ACC112 (cell line): ENCODE measurements at regions not wholly inside any gene's neighbourhood (a gene's known extent, or its start where the extent isn't known, plus 50 kb on each side); places are given as distances from the start of the nearest gene placed in this dataset.

Experiments used
- H2AFZ ChIP-seq: fragments of 200-600 bp; sonication (generic); one replicate; pipeline ENCODE4 v1.6.0; 2017; ENCODE audit warnings: antibody characterized with exemption, low read length; ENCODE audit not compliant: unreplicated experiment
- H3K27ac ChIP-seq: fragments of 200-600 bp; sonication (generic); 2 replicates; pipeline ENCODE4 v1.5.1; 2014; ENCODE audit warnings: low read depth, mild to moderate bottlenecking, antibody characterized with exemption, low read length, moderate library complexity
- H3K27me3 ChIP-seq: fragments of 200-600 bp; sonication (generic); 2 replicates; pipeline ENCODE4 v1.6.1; 2014; ENCODE audit warnings: mild to moderate bottlenecking, antibody characterized with exemption, low read length, moderate library complexity, mixed read lengths; ENCODE audit not compliant: insufficient read depth
- H3K36me3 ChIP-seq: fragments of 200-600 bp; sonication (generic); 2 replicates; pipeline ENCODE4 v1.6.1; 2016; ENCODE audit warnings: mild to moderate bottlenecking, antibody characterized with exemption, low read length, moderate library complexity, mixed read lengths; ENCODE audit not compliant: insufficient read depth
- H3K4me1 ChIP-seq: fragments of 200-600 bp; sonication (generic); one replicate; pipeline ENCODE4 v1.6.1; 2016; ENCODE audit warnings: low read length, mixed read lengths; ENCODE audit not compliant: insufficient read depth, unreplicated experiment, control insufficient read depth
- H3K4me3 ChIP-seq: fragments of 200-600 bp; sonication (generic); 2 replicates; pipeline ENCODE4 v1.5.1; 2014; ENCODE audit warnings: mild to moderate bottlenecking, low read depth, low read length
- H3K79me2 ChIP-seq: fragments of 200-600 bp; sonication (generic); one replicate; pipeline ENCODE4 v1.6.0; 2016; ENCODE audit warnings: low read length; ENCODE audit not compliant: control insufficient read depth, unreplicated experiment, insufficient read depth

DNA sequence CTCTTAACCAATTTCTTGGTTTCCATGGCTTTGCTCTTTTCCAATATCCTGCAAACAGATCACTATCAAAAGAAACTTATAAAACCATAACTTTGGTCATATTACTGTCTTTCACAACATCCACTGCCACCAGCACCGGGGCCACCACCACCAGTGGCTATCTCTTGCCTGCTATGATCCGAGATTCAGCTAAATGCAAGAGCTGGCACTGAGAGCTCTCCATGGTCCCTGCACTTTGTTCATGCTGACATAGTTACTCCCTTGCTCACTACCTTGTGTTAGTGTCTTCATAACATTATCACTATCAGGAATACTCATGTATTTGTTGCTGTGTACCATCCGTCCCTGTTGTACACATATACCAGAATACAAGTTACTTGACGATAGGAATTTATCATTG lies 299.0 kb downstream of the ETS1 start:
- H3K27ac ChIP-seq, result no peak overlapping the region
- H3K4me3 ChIP-seq, result no peak overlapping the region
- H3K36me3 ChIP-seq, result no peaks in the 10 kb centered on the region
- H3K4me1 ChIP-seq, result peaks cover 11% of the 10 kb centered on the region
- H2AFZ ChIP-seq, result no peak overlapping the region
- no peaks in the 10 kb centered on the region for H3K79me2 ChIP-seq
- H3K27me3 ChIP-seq, result no peaks in the 10 kb centered on the region

GRCh38 chr11:128285321-128285720 lies 302.0 kb downstream of the ETS1 start:
- Histone ChIP-seq H3K4me3 (no peak overlapping the region), H2AFZ (no peak overlapping the region), H3K79me2 (no peaks in the 10 kb centered on the region), H3K27ac (no peak overlapping the region), H3K27me3 (no peaks in the 10 kb centered on the region), H3K36me3 (no peaks in the 10 kb centered on the region), H3K4me1 (peaks cover 9% of the 10 kb centered on the region)

- Histone ChIP-seq H3K4me1 (peaks cover 9% of the 10 kb centered on the region), H3K27me3 (no peaks in the 10 kb centered on the region), H3K79me2 (no peaks in the 10 kb centered on the region), H3K27ac (no peak overlapping the region), H2AFZ (no peak overlapping the region), H3K4me3 (no peak overlapping the region), H3K36me3 (no peaks in the 10 kb centered on the region)
These were observed 302.7 kb downstream of the ETS1 start for GRCh38 chr11:128284634-128285033.

DNA sequence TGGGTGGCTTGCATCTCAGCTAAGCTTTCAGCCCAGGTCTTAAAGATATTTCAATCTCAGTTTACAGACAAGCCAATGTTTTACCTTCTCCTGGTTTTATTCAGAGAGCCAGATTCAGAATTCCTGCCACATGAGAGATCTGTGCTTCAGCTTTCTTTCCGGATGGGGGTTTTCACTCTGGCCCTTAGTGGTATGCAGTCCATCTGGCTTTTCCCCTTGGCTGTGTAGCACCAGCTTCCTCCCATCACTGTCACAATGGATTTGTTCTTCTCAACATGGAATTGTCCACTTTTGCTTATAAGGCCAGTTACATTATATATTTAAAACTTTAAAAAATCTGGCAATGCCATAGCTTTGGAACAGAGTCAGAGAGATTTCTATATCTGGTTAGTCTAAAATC lies 303.9 kb downstream of the ETS1 start:
- H3K27ac ChIP-seq, result no peak overlapping the region
- no peak overlapping the region for H2AFZ ChIP-seq
- H3K36me3 ChIP-seq, result no peaks in the 10 kb centered on the region
- H3K4me1 ChIP-seq, result peaks cover 11% of the 10 kb centered on the region
- H3K4me3 ChIP-seq, result no peak overlapping the region
- no peaks in the 10 kb centered on the region for H3K79me2 ChIP-seq
- H3K27me3 ChIP-seq, result no peaks in the 10 kb centered on the region

DNA sequence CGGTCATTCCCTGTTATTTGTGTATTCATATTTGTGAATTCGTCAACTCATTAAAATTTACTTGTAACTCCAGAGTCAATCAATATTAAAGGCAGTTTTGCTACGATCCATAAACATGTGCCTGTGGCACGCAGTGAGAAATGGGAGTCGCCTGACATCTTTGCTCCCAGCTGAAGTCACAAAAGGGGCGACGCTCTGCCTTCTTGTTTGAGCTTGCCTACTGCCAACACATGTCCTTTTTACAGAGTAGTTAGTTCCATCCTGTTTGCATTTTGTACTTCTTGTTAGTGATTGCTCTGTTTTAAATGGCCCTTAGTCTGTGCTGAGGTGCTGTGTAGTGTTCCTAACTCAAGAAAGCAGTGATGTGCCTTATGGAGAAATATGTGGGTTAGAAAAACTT lies 305.3 kb downstream of the ETS1 start:
- Histone ChIP-seq H2AFZ (no peak overlapping the region), H3K4me3 (no peak overlapping the region), H3K36me3 (no peaks in the 10 kb centered on the region), H3K79me2 (no peaks in the 10 kb centered on the region), H3K4me1 (peaks cover 11% of the 10 kb centered on the region), H3K27me3 (no peaks in the 10 kb centered on the region), H3K27ac (no peak overlapping the region)

DNA sequence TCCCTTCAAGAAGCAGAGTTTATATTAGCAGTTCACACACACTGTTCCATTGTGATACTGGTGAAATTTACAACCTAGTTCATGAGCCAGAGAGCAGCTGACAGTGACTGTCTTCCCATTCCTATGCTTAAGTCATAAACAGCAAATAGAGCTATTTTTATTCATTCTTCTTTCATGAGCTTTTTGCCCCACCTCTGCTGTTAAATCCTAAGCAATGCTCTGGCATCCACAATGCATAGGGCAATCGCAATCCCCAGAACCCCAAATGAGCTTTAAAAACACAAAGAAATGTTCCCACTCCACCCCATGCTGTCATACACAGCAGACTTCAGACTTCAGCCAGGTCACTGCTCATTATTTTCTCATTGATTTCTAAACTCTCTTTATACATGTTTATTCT lies 307.5 kb downstream of the ETS1 start:
- H3K36me3 ChIP-seq, result no peaks in the 10 kb centered on the region
- no peaks in the 10 kb centered on the region for H3K27me3 ChIP-seq
- no peak overlapping the region for H3K4me3 ChIP-seq
- H3K4me1 ChIP-seq, result peaks cover 4% of the 10 kb centered on the region
- no peaks in the 10 kb centered on the region for H3K79me2 ChIP-seq
- H3K27ac ChIP-seq, result peak overlapping the region; percentile 13; the same call in 1 of the 2 replicates
- no peak overlapping the region for H2AFZ ChIP-seq

DNA sequence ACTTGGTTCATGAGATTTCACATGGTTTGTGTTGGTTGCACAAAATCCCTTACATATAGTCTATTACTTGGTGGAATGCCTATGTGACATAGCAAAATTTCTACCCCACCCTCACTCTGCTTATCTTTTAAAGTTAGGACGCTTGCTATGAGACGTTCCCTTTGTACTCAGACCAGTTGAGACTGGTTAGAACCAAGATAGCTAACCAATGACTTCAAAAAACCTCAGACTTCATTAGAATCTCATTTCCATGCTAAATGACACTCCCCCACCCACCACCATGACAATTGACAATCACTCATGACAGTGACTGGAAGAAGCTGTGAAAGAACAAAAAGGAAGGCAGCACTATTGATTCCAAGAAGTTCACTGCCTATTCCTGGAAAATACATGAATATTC lies 313.6 kb downstream of the ETS1 start:
- H3K27ac ChIP-seq, result no peak overlapping the region
- H2AFZ ChIP-seq, result no peak overlapping the region
- no peaks in the 10 kb centered on the region for H3K79me2 ChIP-seq

DNA sequence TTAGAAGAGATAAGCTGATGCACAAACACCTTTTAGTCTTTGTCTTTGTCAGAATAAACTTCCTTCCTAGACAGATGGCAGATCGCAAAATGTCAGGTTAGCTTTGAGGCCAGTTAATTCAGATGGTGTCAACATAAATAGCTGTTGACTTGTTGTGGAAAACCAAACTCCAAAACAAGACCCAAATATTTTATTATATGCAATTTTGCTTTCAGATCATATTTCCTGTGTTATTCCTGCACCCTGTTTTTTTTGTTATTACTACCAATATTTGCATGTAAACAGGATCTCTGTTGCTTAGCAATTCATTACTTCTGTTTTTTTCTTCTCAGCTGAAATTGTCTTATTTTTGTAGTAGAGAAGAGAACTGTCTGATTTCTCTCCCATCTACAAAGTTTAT lies 316.0 kb downstream of the ETS1 start:
- Histone ChIP-seq H3K79me2 (no peaks in the 10 kb centered on the region), H3K4me1 (no peaks in the 10 kb centered on the region), H3K27me3 (no peaks in the 10 kb centered on the region), H2AFZ (peak overlapping the region; percentile 46), H3K4me3 (no peak overlapping the region), H3K27ac (no peak overlapping the region), H3K36me3 (no peaks in the 10 kb centered on the region)

More for the DNA sequence above, 313.6 kb downstream of the ETS1 start:
- Histone ChIP-seq H3K36me3 (no peaks in the 10 kb centered on the region), H3K4me1 (no peaks in the 10 kb centered on the region), H3K4me3 (no peak overlapping the region), H3K27me3 (no peaks in the 10 kb centered on the region)

DNA sequence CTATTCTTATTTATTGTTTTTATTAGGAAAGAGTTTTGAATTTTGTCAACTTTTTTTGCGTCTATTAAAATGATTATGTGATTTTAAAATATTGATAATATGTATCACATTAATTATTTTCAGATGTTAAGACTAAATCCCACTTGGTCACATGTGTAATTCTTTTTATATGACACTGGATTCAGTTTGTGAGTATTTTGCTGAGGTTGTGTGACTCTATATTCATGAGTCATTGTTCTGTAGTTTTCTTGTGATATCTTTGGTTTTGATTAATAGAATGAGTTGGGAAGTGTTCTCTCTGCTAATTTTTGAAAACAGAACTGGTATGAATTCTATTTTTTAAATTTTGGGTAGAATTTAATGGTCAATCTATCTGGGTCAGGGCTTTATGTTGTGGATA lies 317.9 kb downstream of the ETS1 start:
- Histone ChIP-seq H2AFZ (no peak overlapping the region), H3K36me3 (no peaks in the 10 kb centered on the region), H3K27me3 (no peaks in the 10 kb centered on the region), H3K79me2 (no peaks in the 10 kb centered on the region), H3K4me1 (no peaks in the 10 kb centered on the region), H3K27ac (no peak overlapping the region), H3K4me3 (no peak overlapping the region)

DNA sequence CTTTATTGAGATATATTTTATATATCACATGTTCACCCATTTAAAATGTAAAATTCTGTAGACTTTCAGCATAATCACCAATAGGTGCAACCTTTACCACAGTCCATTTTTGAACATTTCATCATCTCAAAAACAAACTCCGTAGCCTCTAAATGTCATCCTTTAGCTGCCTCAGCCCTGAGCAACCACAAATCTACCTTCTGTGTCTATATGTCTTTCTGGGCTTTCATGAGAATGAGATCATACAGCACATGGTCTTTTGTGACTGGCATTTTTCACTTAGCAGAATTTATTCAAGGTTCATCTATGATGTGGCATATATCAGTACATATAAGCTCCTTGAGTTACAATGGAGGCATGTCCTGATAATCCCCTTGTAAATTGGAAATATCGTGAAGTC lies 320.5 kb downstream of the ETS1 start:
- Histone ChIP-seq H2AFZ (no peak overlapping the region), H3K4me1 (no peaks in the 10 kb centered on the region), H3K4me3 (no peak overlapping the region), H3K27me3 (no peaks in the 10 kb centered on the region), H3K79me2 (no peaks in the 10 kb centered on the region), H3K27ac (no peak overlapping the region), H3K36me3 (no peaks in the 10 kb centered on the region)

DNA sequence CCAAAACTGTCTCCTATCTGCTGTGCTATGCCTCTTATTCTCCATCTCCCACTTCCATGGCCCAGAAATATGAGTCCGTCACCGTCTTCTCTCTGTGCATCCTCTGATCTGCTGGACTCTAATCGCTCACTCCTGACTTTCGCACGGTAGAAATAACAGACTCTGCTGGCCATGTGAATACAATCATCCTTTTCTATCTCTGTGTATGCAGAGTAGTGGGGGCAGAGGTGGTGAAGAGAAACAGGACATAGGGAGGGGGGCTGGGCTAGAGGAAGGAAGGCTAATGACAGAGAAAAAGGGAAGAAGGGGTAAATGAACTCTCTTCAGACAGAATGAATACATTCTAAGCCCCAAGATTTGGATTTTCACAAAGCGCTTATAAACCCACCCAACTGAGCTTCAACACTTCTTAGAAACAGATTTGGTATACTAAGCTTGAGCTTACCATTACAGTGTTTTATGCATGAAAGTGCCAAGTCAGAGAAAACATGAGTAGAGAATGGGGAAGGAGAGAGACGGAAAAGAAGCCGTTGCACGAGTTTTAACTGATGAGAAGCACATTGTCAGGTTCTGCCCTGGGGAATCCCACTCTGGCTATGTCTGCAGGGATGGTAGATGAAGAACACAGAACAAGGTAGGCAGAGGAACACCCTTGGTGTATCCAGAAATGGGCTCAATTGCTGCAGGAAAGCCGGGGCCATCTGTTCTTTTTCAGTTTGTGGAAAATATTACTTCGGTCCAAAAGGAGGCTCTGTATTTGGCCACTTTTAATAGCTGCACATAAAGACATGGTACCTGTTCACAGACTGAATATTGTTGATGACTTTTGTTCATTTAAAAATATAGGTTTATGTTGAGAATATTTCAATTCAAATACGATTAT lies 324.7 kb downstream of the ETS1 start:
- Histone ChIP-seq H3K36me3 (no peaks in the 10 kb centered on the region), H2AFZ (no peak overlapping the region), H3K27ac (no peak overlapping the region), H3K4me3 (no peak overlapping the region), H3K79me2 (no peaks in the 10 kb centered on the region), H3K27me3 (no peaks in the 10 kb centered on the region), H3K4me1 (no peaks in the 10 kb centered on the region)
